ENCODE measurements at regions not wholly inside any gene's neighbourhood (a gene's known extent, or its start where the extent isn't known, plus 50 kb on each side); places are given as distances from the start of the nearest gene placed in this dataset.

DNA sequence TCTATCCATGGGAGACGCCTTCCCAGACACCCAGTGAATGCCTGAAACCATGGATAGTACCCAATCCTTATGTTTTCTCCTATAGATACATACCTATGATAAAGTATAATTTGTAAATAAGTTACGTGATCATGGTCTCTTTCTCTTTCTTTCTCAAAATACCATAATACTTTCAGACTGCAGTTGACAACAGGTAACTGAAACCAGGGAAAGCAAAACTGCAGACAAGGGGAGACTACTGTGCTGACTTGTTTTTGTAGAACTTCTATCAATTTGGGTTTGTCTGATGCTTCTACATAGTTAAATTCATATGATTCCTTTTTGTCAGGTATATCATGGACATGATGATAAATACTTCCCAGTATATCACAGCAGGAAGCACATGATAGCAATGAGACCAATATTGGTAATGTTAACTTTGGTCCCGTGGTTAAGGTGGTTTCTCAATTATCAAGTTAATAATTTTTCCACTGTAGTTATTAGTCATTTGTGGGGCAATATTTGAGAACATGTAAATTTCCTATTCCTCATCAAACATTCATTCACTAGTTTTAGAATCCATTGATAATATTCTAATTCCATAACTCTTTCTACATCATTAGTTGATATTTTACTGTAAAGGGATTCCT is 298.0 kb upstream of the TET2 start:
- DNase-seq (no peak), ATAC-seq (ENCODE audit: low FRiP score) (no peak)
- Histone ChIP-seq H3K4me3 (ENCODE audit: low read length in 2 of 2) (no peak overlapping the region), H3K27me3 (ENCODE audit: control insufficient read depth in 1 of 2, insufficient read depth in 2 of 2, low read length in 1 of 2) (no peaks in the 10 kb centered on the region), H3K27ac (ENCODE audit: low read depth in 1 of 2, low read length in 2 of 2) (no peak overlapping the region), H3K9me3 (ENCODE audit: control insufficient read depth, low read length) (no peaks in the 10 kb centered on the region), H3K36me3 (ENCODE audit: control insufficient read depth in 1 of 2, insufficient read depth in 2 of 2, low read length in 1 of 2) (no peaks in the 10 kb centered on the region), H3K4me1 (ENCODE audit: control insufficient read depth in 1 of 2, insufficient read depth in 2 of 2, low read length in 2 of 2) (no peaks in the 10 kb centered on the region)
- intact Hi-C loops (cut with DNase I): no loop called here
- WGBS, 2 donors: 84 to 89% methylated on average over 3 of the region's 3 CpGs

DNA sequence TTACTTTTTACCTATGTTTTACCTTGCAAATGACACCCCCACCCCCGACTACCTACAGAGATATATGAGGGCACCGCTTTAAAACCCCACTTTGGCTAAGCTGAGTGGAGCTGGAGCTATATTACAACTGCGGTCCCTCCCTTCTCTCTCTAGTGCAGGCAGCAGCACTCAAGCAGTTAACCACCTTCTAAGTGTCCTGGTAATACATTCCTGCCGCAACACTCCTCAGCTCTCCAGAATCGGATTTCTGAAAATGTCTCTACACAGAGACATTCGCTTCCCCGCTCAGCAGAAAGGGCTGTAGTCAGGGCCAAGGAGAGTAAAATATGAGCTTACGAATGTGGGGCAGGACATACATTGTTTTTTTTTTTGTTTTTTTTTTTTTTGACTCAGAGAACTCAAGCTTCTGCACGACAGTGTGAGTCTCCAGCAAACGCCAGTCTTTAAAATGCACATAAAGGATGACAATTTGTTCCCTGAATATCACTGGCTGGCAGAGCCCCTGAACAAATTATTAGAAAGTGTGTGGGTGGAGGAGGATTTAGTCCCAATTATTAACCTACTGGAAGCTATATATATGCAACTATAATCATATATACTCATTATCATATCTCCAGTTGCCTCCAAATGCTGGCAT is 287.0 kb upstream of the TET2 start:
- Histone ChIP-seq H3K27me3 (ENCODE audit: control insufficient read depth in 1 of 2, insufficient read depth in 2 of 2, low read length in 1 of 2) (no peaks in the 10 kb centered on the region), H3K36me3 (ENCODE audit: control insufficient read depth in 1 of 2, insufficient read depth in 2 of 2, low read length in 1 of 2) (no peaks in the 10 kb centered on the region), H3K4me1 (ENCODE audit: control insufficient read depth in 1 of 2, insufficient read depth in 2 of 2, low read length in 2 of 2) (no peaks in the 10 kb centered on the region), H3K27ac (ENCODE audit: low read depth in 1 of 2, low read length in 2 of 2) (no peak overlapping the region), H3K9me3 (ENCODE audit: control insufficient read depth, low read length) (no peaks in the 10 kb centered on the region), H3K4me3 (ENCODE audit: low read length in 2 of 2) (no peak overlapping the region)
- intact Hi-C loops (cut with DNase I): loop anchor here (5.0 to 10.0 kb wide), 4 partner anchors 165 to 845 kb away; no protein-coding TSS in a partner anchor
- DNase-seq: no peak
- 14 to 16% methylated on average over 10 of the region's 10 CpGs for WGBS, 2 donors
- peak; percentile 33 for ATAC-seq (ENCODE audit: low FRiP score)

- WGBS, 2 donors: 15 to 25% methylated on average over 4 of the region's 4 CpGs
- no peak for DNase-seq
These were observed 286.2 kb upstream of the TET2 start for GRCh38 chr4:104860238-104861123.

GRCh38 chr4:104866809-104867208 is 279.9 kb upstream of the TET2 start:
- intact Hi-C loops (cut with DNase I): loop anchor here in 1 of 2 donors (10.0 kb wide), 1 partner anchor 852 kb away; no protein-coding TSS in a partner anchor
- no peaks in the 10 kb centered on the region for H3K36me3 ChIP-seq (ENCODE audit: control insufficient read depth in 1 of 2, insufficient read depth in 2 of 2, low read length in 1 of 2)
- DNase-seq (no peak), ATAC-seq (ENCODE audit: low FRiP score) (no peak)
- no peak overlapping the region for H3K4me3 ChIP-seq (ENCODE audit: low read length in 2 of 2)
- WGBS, 2 donors: 74 to 79% methylated on average over 4 of the region's 4 CpGs
- H3K4me1 ChIP-seq (ENCODE audit: control insufficient read depth in 1 of 2, insufficient read depth in 2 of 2, low read length in 2 of 2): no peaks in the 10 kb centered on the region
- H3K9me3 ChIP-seq (ENCODE audit: control insufficient read depth, low read length): no peaks in the 10 kb centered on the region
- no peak overlapping the region for H3K27ac ChIP-seq (ENCODE audit: low read depth in 1 of 2, low read length in 2 of 2)
- H3K27me3 ChIP-seq (ENCODE audit: control insufficient read depth in 1 of 2, insufficient read depth in 2 of 2, low read length in 1 of 2): no peaks in the 10 kb centered on the region

More at GRCh38 chr4:104860238-104861123, 286.2 kb upstream of the TET2 start:
- Histone ChIP-seq H3K27me3 (ENCODE audit: control insufficient read depth in 1 of 2, insufficient read depth in 2 of 2, low read length in 1 of 2) (no peaks in the 10 kb centered on the region), H3K36me3 (ENCODE audit: control insufficient read depth in 1 of 2, insufficient read depth in 2 of 2, low read length in 1 of 2) (no peaks in the 10 kb centered on the region), H3K27ac (ENCODE audit: low read depth in 1 of 2, low read length in 2 of 2) (no peak overlapping the region), H3K9me3 (ENCODE audit: control insufficient read depth, low read length) (no peaks in the 10 kb centered on the region), H3K4me3 (ENCODE audit: low read length in 2 of 2) (no peak overlapping the region), H3K4me1 (ENCODE audit: control insufficient read depth in 1 of 2, insufficient read depth in 2 of 2, low read length in 2 of 2) (no peaks in the 10 kb centered on the region)
- intact Hi-C loops (cut with DNase I): loop anchor here (5.0 to 10.0 kb wide), 2 partner anchors 793 to 846 kb away; no protein-coding TSS in a partner anchor
- peak; percentile 88 for ATAC-seq (ENCODE audit: low FRiP score)

DNA sequence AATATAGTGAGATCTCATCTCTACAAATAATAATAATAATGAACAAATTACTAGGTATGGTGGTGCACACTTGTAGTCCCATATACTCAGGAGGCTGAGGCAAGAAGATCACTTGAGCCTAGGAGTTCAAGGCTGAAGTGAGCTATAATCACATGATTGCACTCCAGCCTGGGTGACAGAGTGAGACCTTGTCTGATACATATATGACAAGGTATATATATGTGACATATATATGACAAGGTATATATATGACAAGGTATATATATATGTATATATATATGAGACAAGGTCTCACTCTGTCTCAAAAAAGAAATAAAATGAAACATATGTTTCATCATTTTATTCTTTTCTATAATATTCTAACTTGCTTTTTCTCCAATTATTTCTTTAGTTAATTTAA is 278.1 kb upstream of the TET2 start:
- DNase-seq (no peak), ATAC-seq (ENCODE audit: low FRiP score) (no peak)
- Histone ChIP-seq H3K27me3 (ENCODE audit: control insufficient read depth in 1 of 2, insufficient read depth in 2 of 2, low read length in 1 of 2) (no peaks in the 10 kb centered on the region), H3K4me3 (ENCODE audit: low read length in 2 of 2) (no peak overlapping the region), H3K9me3 (ENCODE audit: control insufficient read depth, low read length) (no peaks in the 10 kb centered on the region), H3K4me1 (ENCODE audit: control insufficient read depth in 1 of 2, insufficient read depth in 2 of 2, low read length in 2 of 2) (no peaks in the 10 kb centered on the region), H3K36me3 (ENCODE audit: control insufficient read depth in 1 of 2, insufficient read depth in 2 of 2, low read length in 1 of 2) (no peaks in the 10 kb centered on the region), H3K27ac (ENCODE audit: low read depth in 1 of 2, low read length in 2 of 2) (no peak overlapping the region)
- intact Hi-C loops (cut with DNase I): loop anchor here in 1 of 2 donors (10.0 kb wide), 1 partner anchor 854 kb away; no protein-coding TSS in a partner anchor

DNA sequence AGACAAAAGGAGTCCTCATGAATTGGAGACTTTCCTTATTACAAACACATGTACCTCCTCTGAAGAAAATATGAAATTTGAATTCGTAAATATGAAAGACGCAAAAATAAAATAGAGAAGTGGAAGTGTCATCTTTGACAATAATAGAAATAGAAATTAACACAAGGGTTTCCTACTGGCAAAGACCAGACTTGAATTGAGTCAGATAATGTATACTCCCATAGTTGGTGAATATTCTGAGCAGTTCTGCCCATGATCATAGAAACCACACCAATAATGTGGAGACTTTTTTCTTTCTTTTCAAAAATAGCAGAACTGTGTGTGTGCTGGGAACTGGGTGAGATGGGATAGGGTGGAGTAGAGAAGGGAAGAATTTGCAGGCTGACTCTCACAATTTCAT is 277.7 kb upstream of the TET2 start:
- WGBS, 2 donors: 87 to 90% methylated on average over 2 of the region's 2 CpGs
- no peak for DNase-seq
- Histone ChIP-seq H3K9me3 (ENCODE audit: control insufficient read depth, low read length) (no peaks in the 10 kb centered on the region), H3K36me3 (ENCODE audit: control insufficient read depth in 1 of 2, insufficient read depth in 2 of 2, low read length in 1 of 2) (no peaks in the 10 kb centered on the region), H3K4me3 (ENCODE audit: low read length in 2 of 2) (no peak overlapping the region), H3K27ac (ENCODE audit: low read depth in 1 of 2, low read length in 2 of 2) (no peak overlapping the region), H3K4me1 (ENCODE audit: control insufficient read depth in 1 of 2, insufficient read depth in 2 of 2, low read length in 2 of 2) (no peaks in the 10 kb centered on the region), H3K27me3 (ENCODE audit: control insufficient read depth in 1 of 2, insufficient read depth in 2 of 2, low read length in 1 of 2) (no peaks in the 10 kb centered on the region)
- intact Hi-C loops (cut with DNase I): loop anchor here in 1 of 2 donors (10.0 kb wide), 1 partner anchor 854 kb away; no protein-coding TSS in a partner anchor
- no peak for ATAC-seq (ENCODE audit: low FRiP score)

DNA sequence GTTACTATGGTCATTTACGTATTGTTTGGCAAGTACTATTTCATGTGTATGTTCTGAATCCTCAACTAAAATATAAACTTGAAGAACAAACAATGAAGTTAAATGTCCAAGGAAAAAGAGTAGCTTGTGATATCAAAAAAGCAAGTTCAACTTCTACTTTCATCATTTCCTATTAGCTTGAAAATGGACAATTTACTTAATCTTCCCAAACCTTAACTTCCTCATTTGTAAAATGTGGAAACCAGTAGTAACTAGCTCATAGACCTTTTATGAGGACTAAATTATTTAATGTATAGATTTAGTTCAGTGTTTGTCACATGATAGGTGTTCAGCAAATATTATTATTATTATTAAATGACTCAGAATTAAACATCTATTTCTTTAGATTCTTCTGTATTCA is 276.8 kb upstream of the TET2 start:
- Histone ChIP-seq H3K9me3 (ENCODE audit: control insufficient read depth, low read length) (no peaks in the 10 kb centered on the region), H3K27ac (ENCODE audit: low read depth in 1 of 2, low read length in 2 of 2) (no peak overlapping the region), H3K4me3 (ENCODE audit: low read length in 2 of 2) (no peak overlapping the region), H3K4me1 (ENCODE audit: control insufficient read depth in 1 of 2, insufficient read depth in 2 of 2, low read length in 2 of 2) (no peaks in the 10 kb centered on the region), H3K36me3 (ENCODE audit: control insufficient read depth in 1 of 2, insufficient read depth in 2 of 2, low read length in 1 of 2) (no peaks in the 10 kb centered on the region), H3K27me3 (ENCODE audit: control insufficient read depth in 1 of 2, insufficient read depth in 2 of 2, low read length in 1 of 2) (no peaks in the 10 kb centered on the region)
- DNase-seq: no peak
- intact Hi-C loops (cut with DNase I): loop anchor here in 1 of 2 donors (10.0 kb wide), 1 partner anchor 855 kb away; no protein-coding TSS in a partner anchor
- no peak for ATAC-seq (ENCODE audit: low FRiP score)
- 88 to 91% methylated on average over 1 of the region's 1 CpG for WGBS, 2 donors

GRCh38 chr4:104870495-104871233 is 276.0 kb upstream of the TET2 start:
- no peaks in the 10 kb centered on the region for H3K27me3 ChIP-seq (ENCODE audit: control insufficient read depth in 1 of 2, insufficient read depth in 2 of 2, low read length in 1 of 2)
- DNase-seq: no peak
- intact Hi-C loops (cut with DNase I): no loop called here

More at GRCh38 chr4:104870495-104871233, 276.0 kb upstream of the TET2 start:
- no peak overlapping the region for H3K4me3 ChIP-seq (ENCODE audit: low read length in 2 of 2)
- no peaks in the 10 kb centered on the region for H3K36me3 ChIP-seq (ENCODE audit: control insufficient read depth in 1 of 2, insufficient read depth in 2 of 2, low read length in 1 of 2)
- H3K4me1 ChIP-seq (ENCODE audit: control insufficient read depth in 1 of 2, insufficient read depth in 2 of 2, low read length in 2 of 2): no peaks in the 10 kb centered on the region
- ATAC-seq (ENCODE audit: low FRiP score): no peak
- 50 to 55% methylated on average over 2 of the region's 2 CpGs for whole genome bisulfite sequencing, 2 donors
- H3K27ac ChIP-seq (ENCODE audit: low read depth in 1 of 2, low read length in 2 of 2): no peak overlapping the region
- no peaks in the 10 kb centered on the region for H3K9me3 ChIP-seq (ENCODE audit: control insufficient read depth, low read length)

Data from aorta (tissue), 5 donors.